Medulla oblongata (tissue), 1 donor: ENCODE measurements at regions not wholly inside any gene's neighbourhood (a gene's known extent, or its start where the extent isn't known, plus 50 kb on each side); places are given as distances from the start of the nearest gene placed in this dataset.
A peak's percentile ranks its signal among the peaks of the same experiment; 100 is the strongest.
"Not testable (repeated sequence)": the region's sequence is repeated elsewhere in the genome, so short reads cannot be mapped to it uniquely, and the experiment has no call there.

Experiments
- DNase-seq: peaks from one replicate; pipeline ENCODE4 v3.0.0-alpha.2; 2015; ENCODE audit errors: extremely low spot score

GRCh38 chr12:67837876-67838275, 151.4 kb upstream of the IFNG-AS1 start:
- no peak for DNase-seq

GRCh38 chr12:67842124-67842523, 147.1 kb upstream of the IFNG-AS1 start:
- DNase-seq: no peak

GRCh38 chr12:67843257-67843656, 146.0 kb upstream of the IFNG-AS1 start:
- DNase-seq: no peak

GRCh38 chr12:67852701-67853100, 136.5 kb upstream of the IFNG-AS1 start:
- DNase-seq: no peak

- no peak for DNase-seq
These were observed 136.0 kb upstream of the IFNG-AS1 start for GRCh38 chr12:67853204-67853603.

- no peak for DNase-seq
These were observed 134.9 kb upstream of the IFNG-AS1 start for GRCh38 chr12:67854351-67854750.

- DNase-seq: no peak
These were observed 134.1 kb upstream of the IFNG-AS1 start for GRCh38 chr12:67855103-67855502.

- no peak for DNase-seq
These were observed 118.0 kb upstream of the IFNG-AS1 start for GRCh38 chr12:67871231-67871630.

DNA sequence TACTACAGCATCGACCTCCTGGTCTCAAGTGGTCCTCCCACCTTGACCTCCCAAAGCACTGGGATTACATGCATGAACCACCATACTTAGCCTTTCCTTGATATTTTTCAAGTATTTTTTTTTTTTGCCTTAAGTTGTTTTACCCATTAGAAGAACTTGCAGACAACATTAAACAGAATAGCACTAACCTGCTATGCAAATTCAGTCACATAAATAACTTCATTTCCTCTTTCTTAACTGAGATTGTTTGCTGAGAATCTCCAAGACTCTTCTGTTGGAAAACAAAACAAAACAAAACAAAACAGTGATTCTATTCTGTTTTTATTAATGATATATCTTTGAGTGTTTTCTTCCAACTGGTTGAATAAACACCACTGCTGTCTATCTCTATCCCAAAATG, 115.9 kb upstream of the IFNG-AS1 start:
- no peak for DNase-seq

DNA sequence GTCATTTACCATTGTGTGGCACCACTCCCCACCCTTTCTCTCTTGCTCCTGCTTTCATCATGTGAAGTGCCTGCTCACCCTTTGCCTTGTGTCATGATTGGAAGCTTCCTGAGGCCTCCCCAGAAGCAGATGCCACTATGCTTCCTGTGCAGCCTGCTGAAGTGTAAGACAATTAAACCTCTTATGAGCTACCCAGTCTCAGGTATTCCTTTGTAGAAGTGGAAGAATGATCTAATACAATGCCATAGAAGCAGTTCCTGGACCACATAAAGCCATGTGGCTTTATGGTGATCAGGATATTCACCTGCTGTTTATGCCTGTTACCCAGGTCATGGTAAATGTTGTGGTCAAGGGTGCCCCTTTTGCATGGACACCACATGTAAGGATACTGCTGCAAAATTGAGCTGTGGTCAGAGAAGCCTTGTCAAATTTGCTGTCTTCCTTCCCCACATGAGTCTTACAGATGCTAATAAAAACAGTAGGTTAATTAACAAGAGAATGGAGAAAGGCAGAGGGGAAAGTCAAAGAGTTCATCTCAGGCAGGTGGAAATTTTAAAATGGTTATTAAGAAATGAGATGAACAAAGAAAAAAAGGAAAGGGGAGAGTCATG, 112.8 kb upstream of the IFNG-AS1 start:
- DNase-seq: no peak

GRCh38 chr12:67877727-67878126, 111.5 kb upstream of the IFNG-AS1 start:
- no peak for DNase-seq

DNA sequence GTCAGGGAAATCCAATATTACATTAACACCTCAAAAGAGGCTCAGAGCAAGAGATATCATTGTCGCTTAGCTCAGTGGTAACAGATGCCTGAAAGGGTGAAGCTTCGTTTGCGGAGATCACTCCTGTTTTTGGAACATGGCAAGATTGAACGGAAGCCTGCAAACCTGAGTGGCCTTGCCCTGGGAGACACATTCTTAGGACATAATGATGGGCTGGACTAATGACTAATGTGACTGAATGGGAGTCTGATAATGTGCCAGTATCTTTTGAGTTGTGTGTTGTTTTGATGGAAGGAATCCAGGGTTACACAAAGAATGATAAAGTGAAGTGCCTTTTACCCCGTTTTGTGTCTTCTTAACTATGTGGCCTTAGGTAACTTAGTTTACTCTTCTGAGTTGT, 109.3 kb upstream of the IFNG-AS1 start:
- no peak for DNase-seq

GRCh38 chr12:67881565-67881964, 107.7 kb upstream of the IFNG-AS1 start:
- no peak for DNase-seq

GRCh38 chr12:67884596-67884995, 104.7 kb upstream of the IFNG-AS1 start:
- no peak for DNase-seq

DNA sequence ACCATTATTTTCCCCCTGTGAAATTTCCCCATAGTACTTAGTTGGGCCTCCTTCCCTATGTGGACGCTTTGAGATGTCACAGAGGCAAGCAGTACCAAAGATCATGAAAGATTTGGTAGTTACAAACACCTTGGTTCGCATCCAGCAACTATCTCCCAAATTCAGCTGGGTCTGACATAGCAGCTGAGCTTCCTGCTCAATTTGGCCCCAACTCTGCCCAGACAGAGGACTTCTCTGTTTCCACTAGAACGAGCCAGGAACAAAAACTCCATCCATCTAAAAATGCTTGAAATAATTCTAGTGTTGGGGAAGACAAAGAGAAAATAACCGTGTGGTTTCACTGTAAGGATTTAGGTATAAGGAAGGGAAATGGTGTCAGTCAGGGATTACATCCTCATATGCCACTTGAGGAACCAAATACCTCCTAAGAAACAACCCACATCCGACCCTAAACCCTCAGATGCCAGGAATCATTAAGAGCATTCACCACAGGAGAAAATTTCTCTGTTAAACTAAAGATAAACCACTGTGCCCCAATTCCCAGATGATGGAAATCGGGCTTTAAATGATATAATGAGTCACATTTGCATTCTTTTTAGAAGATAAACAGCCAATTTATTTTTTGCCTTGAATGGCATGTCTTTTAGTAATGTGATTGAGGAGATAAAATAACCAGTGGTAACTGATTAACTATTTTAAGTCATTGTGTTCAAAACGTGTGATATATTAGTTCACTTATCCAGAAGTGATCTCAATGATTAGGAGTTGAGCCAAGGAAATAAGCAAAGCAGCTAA, 103.7 kb upstream of the IFNG-AS1 start:
- peak; percentile 11 for DNase-seq

DNA sequence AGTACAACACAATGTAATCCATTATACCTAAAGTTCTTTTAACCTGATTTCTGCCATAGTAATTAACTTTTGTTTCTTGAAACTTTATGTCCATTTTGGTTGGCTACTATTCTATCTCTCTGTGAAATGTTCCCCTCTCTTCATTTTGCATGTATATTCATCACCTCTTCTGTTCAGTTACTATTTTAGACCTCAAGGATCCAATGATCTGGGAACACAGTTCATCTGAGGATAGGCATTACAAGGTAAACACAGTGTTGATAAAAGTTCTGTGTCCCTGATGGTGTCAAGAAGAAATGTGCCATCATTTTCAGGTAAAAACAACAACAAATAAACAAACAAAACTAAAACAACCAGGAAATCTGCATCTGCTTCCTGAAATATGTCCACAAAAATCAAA, 102.2 kb upstream of the IFNG-AS1 start:
- DNase-seq: no peak

DNA sequence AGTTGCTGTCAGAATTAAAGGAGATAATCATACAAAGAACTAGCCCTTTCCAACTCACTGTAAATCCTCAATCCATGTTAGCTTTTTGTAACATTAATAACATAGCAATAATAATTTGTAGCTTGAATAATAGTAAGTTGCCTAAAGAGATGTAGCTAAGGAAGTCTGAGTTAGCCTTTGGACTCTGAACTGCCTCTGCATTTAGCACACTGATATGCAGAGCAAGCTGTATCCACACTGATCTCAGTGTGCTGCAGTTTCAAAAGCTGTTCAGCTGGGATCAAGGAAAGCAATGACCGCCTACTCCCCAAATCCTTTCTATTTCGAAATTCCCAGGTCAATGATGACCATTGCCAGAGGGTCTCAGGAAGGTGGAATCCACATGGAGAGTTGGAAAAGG, 99.3 kb upstream of the IFNG-AS1 start:
- DNase-seq: no peak

DNA sequence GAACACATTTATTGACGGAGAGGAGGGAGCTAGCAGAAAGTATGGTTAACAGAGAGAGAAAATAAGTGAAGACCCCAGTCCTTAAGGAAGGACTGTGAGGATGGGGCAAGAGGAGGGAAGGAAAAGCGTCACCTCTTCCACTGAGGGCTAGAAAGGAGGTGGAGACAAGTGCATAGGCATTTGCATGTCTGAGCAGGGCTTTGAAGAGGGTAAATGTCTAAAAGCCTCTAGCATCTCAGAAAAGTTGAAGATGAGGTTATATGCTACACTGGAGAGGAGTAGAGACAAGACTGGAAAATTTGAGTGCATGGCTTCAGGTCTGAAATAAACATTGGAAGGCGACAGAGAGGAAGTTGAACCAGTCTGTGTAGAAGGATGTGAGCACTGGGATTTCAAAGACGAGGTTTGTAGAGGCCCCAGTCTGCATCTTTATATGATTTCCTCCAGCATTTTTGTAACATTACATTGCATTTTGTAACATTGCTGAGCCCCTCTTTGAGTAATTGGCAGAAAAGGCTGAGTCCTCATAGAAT, 98.5 kb upstream of the IFNG-AS1 start:
- no peak for DNase-seq

GRCh38 chr12:67891596-67891995, 97.7 kb upstream of the IFNG-AS1 start:
- no peak for DNase-seq

- no peak for DNase-seq
These were observed 96.8 kb upstream of the IFNG-AS1 start for GRCh38 chr12:67892259-67893021.

DNA sequence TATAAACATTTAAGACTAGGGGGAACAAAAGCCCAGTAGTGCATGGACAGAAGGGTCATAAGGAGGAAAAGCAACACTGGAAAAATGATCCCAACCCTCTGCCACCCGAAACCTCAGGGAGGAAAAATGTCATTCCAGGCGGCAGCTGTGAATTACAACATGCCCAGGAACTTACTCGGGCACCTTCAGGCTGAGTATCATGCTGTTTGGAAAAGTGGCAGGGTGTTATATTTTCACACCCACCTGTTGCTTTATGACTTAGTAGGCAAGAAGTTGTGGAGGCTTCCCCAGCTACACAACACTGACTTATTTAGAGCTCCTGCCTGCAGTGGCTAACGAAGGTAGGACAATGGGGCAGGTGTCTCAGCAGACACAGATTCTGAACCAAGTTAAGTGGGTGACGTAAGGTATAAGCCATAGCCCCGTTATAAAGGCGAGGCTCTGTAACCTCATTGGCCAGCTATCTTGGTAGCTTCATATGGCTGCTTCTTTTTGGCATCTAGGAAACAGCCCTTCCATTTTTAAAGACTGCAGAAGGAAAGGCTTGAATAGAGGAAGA, 96.1 kb upstream of the IFNG-AS1 start:
- DNase-seq: no peak

GRCh38 chr12:67900418-67900817, 88.8 kb upstream of the IFNG-AS1 start:
- not testable (repeated sequence) for DNase-seq
